HEK293T (cell line): ENCODE measurements at regions not wholly inside any gene's neighbourhood (a gene's known extent, or its start where the extent isn't known, plus 50 kb on each side); places are given as distances from the start of the nearest gene placed in this dataset.

Source experiments
- CTCF ChIA-PET: fragments of 350-600 bp; formaldehyde crosslinking; extraction: SDS; loops from one replicate; lab custom pipeline; 2021; ENCODE audit warnings: antibody characterized with exemption, inconsistent platforms; lab: Yijun Ruan, JAX
- POLR2A ChIA-PET: fragments of 350-600 bp; formaldehyde crosslinking; extraction: SDS; loops from one replicate; lab custom pipeline; 2020; ENCODE audit warnings: antibody characterized with exemption, inconsistent platforms; lab: Yijun Ruan, JAX
- DNase-seq: peaks from one replicate; pipeline ENCODE4 v3.0.0; 2012; ENCODE audit warnings: mixed read lengths; ENCODE audit errors: extremely low spot score
- ARNT ChIP-seq: fragments of 450-650 bp; IDR thresholded peaks from 2 replicates; pipeline ENCODE4 v1.6.1; 2017; ENCODE audit warnings: mild to moderate bottlenecking
- BHLHE40 ChIP-seq: fragments of 450-650 bp; IDR thresholded peaks from 2 replicates; pipeline ENCODE4 v1.6.1; 2016; ENCODE audit warnings: mild to moderate bottlenecking, moderate library complexity, borderline replicate concordance
- CTBP1 ChIP-seq: fragments of 450-650 bp; IDR thresholded peaks from 2 replicates; pipeline ENCODE4 v1.6.1; 2016; ENCODE audit warnings: borderline replicate concordance
- ELF4 ChIP-seq: fragments of 450-650 bp; IDR thresholded peaks from 2 replicates; pipeline ENCODE4 v1.6.1; 2017; ENCODE audit warnings: antibody characterized with exemption
- FOXA1 ChIP-seq: fragments of 450-650 bp; IDR thresholded peaks from 2 replicates; pipeline ENCODE4 v1.6.1; 2016; ENCODE audit warnings: mild to moderate bottlenecking
- FOXK2 ChIP-seq: fragments of 450-650 bp; IDR thresholded peaks from 2 replicates; pipeline ENCODE4 v1.6.1; 2016; ENCODE audit warnings: mild to moderate bottlenecking
- FOXM1 ChIP-seq: fragments of 450-650 bp; IDR thresholded peaks from 2 replicates; pipeline ENCODE4 v1.6.1; 2017; ENCODE audit warnings: mild to moderate bottlenecking, borderline replicate concordance
- HDGF ChIP-seq: fragments of 450-650 bp; IDR thresholded peaks from 2 replicates; pipeline ENCODE4 v1.6.1; 2017; ENCODE audit warnings: antibody characterized with exemption, borderline replicate concordance
- L3MBTL2 ChIP-seq: fragments of 450-650 bp; conservative IDR thresholded peaks from 2 replicates; pipeline ENCODE4 v1.6.1; 2016; ENCODE audit warnings: mild to moderate bottlenecking
- LEF1 ChIP-seq: fragments of 450-650 bp; IDR thresholded peaks from 2 replicates; pipeline ENCODE4 v1.6.1; 2017; ENCODE audit warnings: mild to moderate bottlenecking, borderline replicate concordance
- NFRKB ChIP-seq: fragments of 450-650 bp; IDR thresholded peaks from 2 replicates; pipeline ENCODE4 v1.6.1; 2016; ENCODE audit warnings: mild to moderate bottlenecking, moderate library complexity
- SP1 ChIP-seq: fragments of 450-650 bp; IDR thresholded peaks from 2 replicates; pipeline ENCODE4 v1.6.1; 2017
- SUZ12 ChIP-seq: fragments of 450-650 bp; IDR thresholded peaks from 2 replicates; pipeline ENCODE4 v1.6.1; 2016; ENCODE audit warnings: mild to moderate bottlenecking
- TARDBP ChIP-seq: fragments of 450-650 bp; IDR thresholded peaks from 2 replicates; pipeline ENCODE4 v1.6.1; 2016
- ZNF384 ChIP-seq: fragments of 450-650 bp; IDR thresholded peaks from 2 replicates; pipeline ENCODE4 v1.6.1; 2016
- TF ChIP-seq, protein P1 (sequence below): fragments of 450-650 bp; IDR thresholded peaks from 2 replicates; pipeline ENCODE4 v1.6.1; 2016

DNA sequence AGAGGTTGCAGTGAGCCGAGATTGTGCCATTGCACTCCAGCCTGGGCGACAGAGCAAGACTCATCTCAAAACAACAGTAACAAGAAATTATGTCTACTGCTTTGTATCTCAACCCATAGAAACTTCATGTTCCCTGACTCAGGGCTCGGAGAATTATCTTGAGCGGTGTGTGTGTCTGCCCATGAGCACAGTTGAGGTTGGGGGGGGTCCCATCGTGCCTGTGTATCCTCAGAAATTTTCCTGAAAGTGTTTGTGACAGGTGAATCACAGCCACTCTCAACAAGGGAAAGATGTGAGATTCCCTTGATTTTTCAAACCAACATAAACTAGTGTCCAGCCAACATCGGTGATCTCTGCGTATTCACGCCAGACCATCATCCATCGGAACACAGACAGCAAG is 319.1 kb downstream of the ASMT start:
- ChIA-PET CTCF (no interaction called here), POLR2A (no interaction called here)

DNA sequence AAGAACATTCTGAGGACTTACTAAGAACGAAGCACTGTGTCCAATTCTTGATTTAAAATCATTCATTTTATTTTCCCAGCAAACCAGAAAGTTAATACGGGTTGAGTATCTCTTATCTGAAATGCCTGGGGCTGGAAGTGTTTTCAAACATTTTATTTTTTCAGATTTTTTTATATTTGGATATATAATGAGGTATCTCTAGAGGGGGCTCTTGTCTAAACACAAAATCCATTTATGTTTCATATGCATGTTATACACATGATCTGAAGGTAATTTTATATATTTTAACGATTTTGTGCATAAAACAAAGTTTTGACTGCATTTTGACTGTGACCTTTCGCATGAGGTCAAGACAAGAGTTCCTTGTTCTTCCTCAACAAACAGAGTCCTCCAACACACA is 320.9 kb downstream of the ASMT start:
- ChIA-PET POLR2A (no interaction called here), CTCF (no interaction called here)
- no peak for DNase-seq
- TF ChIP-seq L3MBTL2 (no peak), TARDBP (no peak), BHLHE40 (no peak), ZNF384 (no peak), FOXM1 (no peak), LEF1 (no peak)

More for the DNA sequence above, 319.1 kb downstream of the ASMT start:
- TF ChIP-seq NFRKB (no peak), FOXM1 (no peak), LEF1 (no peak), FOXK2 (no peak), FOXA1 (no peak), CTBP1 (no peak), ZNF384 (no peak), L3MBTL2 (no peak), SUZ12 (no peak), ARNT (no peak), HDGF (no peak), ELF4 (no peak)
- TF ChIP-seq, protein P1, sequence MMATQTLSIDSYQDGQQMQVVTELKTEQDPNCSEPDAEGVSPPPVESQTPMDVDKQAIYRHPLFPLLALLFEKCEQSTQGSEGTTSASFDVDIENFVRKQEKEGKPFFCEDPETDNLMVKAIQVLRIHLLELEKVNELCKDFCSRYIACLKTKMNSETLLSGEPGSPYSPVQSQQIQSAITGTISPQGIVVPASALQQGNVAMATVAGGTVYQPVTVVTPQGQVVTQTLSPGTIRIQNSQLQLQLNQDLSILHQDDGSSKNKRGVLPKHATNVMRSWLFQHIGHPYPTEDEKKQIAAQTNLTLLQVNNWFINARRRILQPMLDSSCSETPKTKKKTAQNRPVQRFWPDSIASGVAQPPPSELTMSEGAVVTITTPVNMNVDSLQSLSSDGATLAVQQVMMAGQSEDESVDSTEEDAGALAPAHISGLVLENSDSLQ, result no peak
- no peak for DNase-seq

DNA sequence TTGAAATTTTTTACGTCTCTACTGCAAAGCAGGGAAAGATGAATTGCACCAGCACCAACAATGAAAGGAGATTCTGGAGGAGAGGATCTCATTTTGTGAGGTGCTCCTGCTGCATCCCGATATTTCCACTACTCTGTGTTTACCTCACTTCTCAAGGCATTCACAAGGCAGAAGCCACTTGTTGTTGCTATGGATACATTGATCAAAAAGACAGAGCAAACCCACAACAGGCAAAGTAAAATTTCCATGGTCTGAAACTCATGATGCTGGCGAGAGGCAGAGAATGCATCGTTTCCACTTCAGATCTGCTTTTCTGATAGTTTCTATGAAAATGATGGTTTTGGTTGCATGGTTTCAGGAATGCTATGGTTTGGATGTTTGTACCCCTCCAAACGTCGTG is 323.3 kb downstream of the ASMT start:
- TF ChIP-seq, protein P1, result no peak
- TF ChIP-seq FOXK2 (no peak), LEF1 (no peak)
- DNase-seq, result no peak
- ChIA-PET POLR2A (no interaction called here), CTCF (no interaction called here)

DNA sequence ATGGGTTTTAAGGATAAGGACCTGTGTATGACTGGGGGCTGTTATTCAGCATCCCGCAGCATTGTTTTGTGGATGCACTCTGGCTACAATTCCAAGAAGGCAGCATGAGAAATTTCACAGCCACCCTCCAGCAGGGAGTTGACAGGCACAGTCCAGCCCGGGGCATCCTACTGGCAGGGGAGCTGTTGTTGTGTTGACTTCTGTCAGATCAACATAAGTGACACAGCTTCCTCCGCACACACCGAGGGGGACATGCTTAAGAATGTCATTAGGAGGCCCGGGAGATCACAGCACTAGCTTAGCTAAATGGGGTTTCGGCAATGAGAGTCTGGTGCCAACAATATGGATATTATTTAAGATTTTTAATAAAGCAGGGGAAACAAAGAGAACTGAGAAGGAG is 326.5 kb downstream of the ASMT start:
- DNase-seq, result no peak
- TF ChIP-seq FOXM1 (no peak), SUZ12 (no peak), LEF1 (no peak), ARNT (no peak), HDGF (no peak), SP1 (no peak), FOXA1 (no peak), ELF4 (no peak), TARDBP (no peak), L3MBTL2 (no peak), NFRKB (no peak), FOXK2 (no peak), ZNF384 (no peak), CTBP1 (no peak), BHLHE40 (no peak)
- TF ChIP-seq, protein P1, result no peak
- ChIA-PET CTCF (no interaction called here), POLR2A (no interaction called here)

DNA sequence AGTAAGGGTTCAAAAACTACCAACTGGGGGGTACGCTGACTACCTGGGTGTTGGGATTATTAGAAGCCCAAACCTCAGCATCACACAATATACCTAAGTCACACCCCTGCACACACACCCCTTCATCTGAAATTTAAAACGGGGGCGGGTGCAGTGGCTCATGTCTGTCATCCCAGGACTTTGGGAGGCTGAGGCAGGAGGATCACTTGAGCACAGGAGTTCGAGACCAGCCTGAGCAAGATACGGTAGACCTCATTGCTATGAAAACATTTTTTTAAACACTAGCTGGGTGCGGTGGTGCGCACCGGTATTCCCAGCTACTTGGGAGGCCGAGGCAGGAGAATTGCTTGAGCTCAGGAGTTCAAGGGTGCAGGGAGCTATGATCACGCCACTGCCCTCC is 331.0 kb downstream of the ASMT start:
- ChIA-PET CTCF (no interaction called here), POLR2A (no interaction called here)
- TF ChIP-seq ELF4 (no peak), ZNF384 (no peak), FOXA1 (no peak), BHLHE40 (no peak), LEF1 (no peak), FOXM1 (no peak), CTBP1 (no peak), HDGF (no peak), SP1 (no peak)

DNA sequence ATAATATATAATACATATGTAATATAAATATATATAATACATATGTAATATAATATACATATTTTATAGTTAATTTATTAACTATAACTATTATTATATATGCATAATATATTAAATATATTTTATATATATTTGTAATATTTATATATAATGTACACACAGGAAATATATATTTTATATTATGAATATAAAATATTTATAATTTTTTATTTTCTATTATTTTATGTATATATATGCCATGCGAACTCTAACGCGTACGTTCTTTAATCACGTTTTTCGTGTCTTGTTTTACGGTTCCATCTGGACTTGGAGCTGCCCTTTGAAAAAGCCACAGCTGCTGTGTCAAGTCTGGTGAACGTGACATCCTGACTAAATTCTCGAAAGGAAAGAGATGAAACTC is 332.1 kb downstream of the ASMT start:
- CTCF ChIA-PET, result no interaction called here
- TF ChIP-seq LEF1 (no peak), TARDBP (no peak), ELF4 (no peak), CTBP1 (no peak), NFRKB (no peak), FOXM1 (no peak), SP1 (no peak), HDGF (no peak), BHLHE40 (no peak), L3MBTL2 (no peak), SUZ12 (no peak), FOXA1 (no peak)
- TF ChIP-seq, protein P1, result no peak
- no peak for DNase-seq
- POLR2A ChIA-PET, result no interaction called here

More for the DNA sequence above, 331.0 kb downstream of the ASMT start:
- no peak for DNase-seq
